Fibroblast of lung (primary cell): ENCODE measurements at regions not wholly inside any gene's neighbourhood (a gene's known extent, or its start where the extent isn't known, plus 50 kb on each side); places are given as distances from the start of the nearest gene placed in this dataset.

ENCODE experiments used
- EZH2 ChIP-seq: IDR thresholded peaks from 2 replicates; pipeline ENCODE4 v1.5.1; 2012; ENCODE audit warnings: low read length, control low read depth, mild to moderate bottlenecking; ENCODE audit errors: missing control alignments
- TF ChIP-seq, protein P1 (sequence below), 2 donors: IDR thresholded peaks in 1 of 2; conservative IDR thresholded peaks in 1 of 2; 1 replicate in 1 of 2; 2 replicates in 1 of 2; pipeline ENCODE4 v1.5.1; 2011 to 2012; ENCODE audit warnings: low read length in 2 of 2, control low read depth in 1 of 2, inconsistent platforms in 1 of 2, low read depth in 1 of 2, mild to moderate bottlenecking in 1 of 2

DNA sequence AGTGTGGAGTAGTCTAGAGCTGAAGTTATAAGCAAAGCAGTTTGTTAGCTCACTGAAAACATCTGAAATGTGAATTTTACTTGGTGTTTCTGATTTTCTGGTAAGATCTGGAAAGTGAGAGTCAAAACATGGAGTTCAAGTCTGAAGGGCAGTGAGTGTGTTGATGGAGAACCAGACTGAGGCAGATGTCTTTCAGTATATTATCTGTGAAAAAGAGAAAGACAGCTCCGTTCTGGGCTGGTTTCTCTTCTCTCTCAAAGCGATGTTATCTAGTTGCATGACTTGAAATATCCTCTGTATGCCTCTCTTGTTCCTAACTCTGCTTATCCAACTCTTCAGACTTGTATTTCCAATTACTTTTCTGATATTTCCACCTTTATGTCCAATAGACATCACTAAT lies 381.9 kb upstream of the RGS6 start:
- TF ChIP-seq, protein P1, sequence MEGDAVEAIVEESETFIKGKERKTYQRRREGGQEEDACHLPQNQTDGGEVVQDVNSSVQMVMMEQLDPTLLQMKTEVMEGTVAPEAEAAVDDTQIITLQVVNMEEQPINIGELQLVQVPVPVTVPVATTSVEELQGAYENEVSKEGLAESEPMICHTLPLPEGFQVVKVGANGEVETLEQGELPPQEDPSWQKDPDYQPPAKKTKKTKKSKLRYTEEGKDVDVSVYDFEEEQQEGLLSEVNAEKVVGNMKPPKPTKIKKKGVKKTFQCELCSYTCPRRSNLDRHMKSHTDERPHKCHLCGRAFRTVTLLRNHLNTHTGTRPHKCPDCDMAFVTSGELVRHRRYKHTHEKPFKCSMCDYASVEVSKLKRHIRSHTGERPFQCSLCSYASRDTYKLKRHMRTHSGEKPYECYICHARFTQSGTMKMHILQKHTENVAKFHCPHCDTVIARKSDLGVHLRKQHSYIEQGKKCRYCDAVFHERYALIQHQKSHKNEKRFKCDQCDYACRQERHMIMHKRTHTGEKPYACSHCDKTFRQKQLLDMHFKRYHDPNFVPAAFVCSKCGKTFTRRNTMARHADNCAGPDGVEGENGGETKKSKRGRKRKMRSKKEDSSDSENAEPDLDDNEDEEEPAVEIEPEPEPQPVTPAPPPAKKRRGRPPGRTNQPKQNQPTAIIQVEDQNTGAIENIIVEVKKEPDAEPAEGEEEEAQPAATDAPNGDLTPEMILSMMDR (conservative IDR thresholded peaks at IDR 0.05 in 1 of 2, IDR thresholded peaks at IDR 0.05 in 1 of 2; ENCODE audit: low read depth in 1 of 2, low read length in 2 of 2), result no peak
- TF ChIP-seq EZH2, result no peak
